ENCODE measurements at regions not wholly inside any gene's neighbourhood (a gene's known extent, or its start where the extent isn't known, plus 50 kb on each side); places are given as distances from the start of the nearest gene placed in this dataset.

DNA sequence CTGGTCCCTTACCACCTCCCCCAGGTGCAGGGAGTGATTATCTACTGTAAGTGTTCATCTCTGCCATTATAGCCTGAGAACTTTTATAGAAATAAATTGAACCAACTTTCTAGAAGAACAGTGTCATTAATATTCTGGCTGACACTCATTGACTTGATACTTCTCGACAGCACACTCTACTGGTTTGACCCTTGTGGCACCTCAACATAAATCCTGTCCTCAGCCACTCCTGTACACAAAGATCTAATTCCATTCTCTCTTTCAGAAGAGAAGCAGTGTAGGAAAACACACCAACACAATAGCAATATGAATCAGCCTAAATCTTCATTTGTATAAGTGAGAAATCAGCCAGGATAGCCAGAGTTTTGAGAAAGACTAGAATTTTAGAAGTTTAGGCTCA, 417.7 kb downstream of the TAF11L14 start:
- no peak for DNase-seq

DNA sequence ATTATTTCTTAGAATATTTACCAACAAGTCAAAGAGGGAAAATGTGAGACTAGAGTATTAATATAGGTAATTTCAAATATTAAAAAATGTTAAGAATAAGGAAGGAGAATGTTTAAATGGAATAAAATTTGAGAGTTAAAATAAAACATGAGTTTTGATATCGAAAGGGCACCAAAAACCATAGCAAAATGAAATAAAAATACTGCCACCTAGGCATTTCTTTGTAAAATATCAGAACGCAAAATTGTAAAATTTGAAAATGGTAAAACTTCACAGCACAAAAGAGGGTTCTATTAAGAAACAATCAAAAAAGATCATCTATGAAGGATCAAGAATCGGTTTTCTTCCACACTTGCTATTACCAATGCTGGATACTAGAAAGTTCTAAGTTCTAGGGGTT, 418.3 kb downstream of the TAF11L14 start:
- DNase-seq: no peak

DNA sequence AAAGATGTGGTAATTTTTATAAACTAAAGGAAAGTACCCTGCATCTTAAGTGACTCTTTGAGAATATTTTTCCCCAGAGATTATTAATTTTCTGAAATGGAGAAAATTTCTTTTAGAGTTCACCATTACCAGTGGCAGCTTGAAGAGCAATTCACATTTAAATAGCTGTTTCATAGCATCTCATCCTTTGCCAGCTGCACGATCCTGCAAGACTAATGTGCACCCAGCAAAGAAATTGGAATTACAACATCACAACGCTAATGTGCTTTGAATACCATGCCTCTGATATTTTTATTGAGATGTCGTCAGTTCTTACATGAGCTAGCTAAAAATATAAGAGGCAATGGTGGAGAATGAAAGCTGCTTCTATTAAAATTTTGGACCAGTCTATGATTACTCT, 423.5 kb downstream of the TAF11L14 start:
- DNase-seq: no peak

DNA sequence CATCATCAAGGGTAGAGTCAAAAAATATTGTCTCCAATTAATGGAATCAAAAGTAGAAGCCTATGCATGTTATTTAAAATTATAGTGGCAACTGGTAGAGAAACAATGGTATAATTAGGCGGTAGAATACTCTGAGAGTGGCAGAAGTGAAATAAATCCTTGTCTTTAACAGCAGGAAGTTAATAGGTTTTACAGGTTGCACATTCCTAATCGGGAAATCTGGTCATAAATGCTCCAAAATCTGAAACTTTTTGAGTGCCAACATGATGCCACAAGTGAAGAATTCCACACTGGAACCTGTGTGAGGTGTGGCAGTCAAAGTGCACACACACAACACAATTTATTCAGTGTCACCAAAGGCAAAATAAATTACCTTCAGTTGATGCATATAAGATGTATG, 433.4 kb downstream of the TAF11L14 start:
- DNase-seq: no peak

DNA sequence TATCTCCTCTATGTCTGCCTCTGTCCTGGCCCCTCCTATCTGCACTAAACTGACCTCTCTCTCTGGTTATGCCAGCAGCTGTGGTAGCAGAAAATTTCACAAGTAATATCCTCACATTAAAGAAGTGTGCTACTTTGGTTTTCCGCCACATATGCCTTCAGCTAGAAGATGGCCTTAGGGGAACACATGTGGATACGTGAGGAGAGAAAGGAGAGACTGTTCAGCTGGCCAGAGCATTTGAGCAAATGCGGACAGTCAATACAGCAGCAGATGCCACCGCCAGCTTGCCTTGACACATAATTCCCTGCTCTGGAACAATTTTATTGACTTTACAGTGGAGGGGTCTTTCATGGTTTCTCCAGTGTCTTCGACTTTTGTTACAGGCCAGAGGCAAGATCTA, 434.6 kb downstream of the TAF11L14 start:
- DNase-seq: no peak

DNA sequence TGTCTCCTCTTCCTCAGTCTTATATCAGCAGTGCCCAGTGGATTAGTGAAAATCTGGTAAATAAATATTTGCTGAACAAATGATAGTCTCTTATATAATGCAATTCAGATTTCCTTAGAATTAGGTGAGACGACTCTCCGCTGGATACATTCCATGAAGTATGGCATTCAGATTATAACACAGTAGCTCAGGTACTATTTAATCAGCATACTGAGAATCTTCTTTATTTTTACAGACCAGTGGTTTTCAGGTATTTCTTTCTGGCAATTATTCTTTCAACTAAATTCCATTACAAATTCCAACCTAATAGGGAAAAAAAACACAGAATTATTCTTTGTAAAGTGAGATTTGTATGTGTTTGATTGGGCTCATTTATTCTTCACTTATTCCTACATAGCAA, 435.5 kb downstream of the TAF11L14 start:
- DNase-seq: no peak

DNA sequence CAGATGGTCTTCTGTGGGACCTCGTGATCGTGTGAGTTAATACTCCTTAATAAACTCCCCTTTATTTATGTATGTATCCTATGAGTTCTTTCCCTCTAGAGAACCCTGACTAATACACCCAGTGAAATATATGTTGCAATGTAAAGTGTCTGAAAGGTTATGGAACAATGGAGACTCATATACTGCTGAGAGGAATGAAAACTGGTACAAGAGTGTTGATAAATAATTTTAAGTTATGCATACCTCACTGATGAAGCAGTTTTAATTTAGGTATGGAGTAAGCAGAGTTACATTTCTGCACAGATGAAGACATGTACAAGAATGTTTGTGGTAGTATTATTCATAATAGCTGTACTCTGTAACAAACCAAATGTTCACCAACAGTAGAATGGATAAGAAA, 438.3 kb downstream of the TAF11L14 start:
- no peak for DNase-seq

DNA sequence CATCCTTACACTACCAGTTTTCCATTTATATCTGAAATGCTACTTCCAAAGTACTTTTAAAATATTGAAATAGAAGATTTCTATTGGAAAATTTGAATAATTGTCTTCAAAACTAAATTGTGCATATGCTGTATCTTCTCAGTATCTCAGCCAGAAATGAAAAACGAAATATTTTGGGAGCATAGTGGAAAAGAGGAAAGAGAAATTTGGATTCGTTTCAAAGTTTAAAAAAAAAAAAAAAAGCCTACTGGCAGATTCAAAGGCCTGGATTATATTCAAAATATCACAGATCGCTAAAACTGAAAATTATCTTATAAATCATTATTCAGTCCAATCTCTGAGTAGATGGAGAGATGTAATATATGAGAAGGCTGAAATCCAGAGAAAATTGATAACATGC, 440.7 kb downstream of the TAF11L14 start:
- no peak for DNase-seq

DNA sequence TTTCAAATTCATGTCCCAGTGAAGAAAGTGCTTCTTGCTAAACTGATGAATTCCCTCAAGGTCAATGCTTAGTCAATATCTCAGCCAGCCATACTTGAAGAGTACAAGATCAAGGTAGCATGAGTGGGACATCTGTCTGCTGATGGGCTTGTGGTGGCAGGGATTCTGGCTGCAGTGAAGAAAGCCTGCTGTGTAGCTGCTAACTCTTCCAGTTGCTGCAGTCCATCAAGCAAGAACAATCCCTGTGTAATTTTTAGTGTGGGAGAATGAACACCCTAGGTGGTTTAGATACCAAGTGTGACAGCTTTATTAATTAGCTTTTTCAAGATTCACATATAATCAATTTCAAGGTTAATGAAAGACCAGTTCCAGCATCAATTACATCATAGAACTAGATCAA, 443.9 kb downstream of the TAF11L14 start:
- DNase-seq: no peak

DNA sequence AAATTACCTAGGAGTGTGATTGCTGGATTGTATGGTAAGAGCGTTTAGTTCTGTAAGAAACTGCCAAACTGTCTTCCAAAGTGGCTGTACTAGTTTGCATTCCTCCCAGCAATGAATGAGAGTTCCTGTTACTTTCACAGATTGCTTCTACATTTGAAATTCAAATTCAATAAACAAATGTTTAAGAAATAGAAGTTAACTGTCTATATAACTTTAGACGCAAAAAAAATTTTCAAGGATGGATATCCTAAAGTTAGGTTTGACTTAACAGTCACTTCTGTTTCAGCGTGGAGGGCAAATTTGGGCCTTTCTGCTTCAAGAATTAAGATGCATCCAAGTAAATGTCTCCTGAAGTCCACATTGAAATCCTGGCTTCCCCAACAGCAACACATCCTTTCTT, 445.6 kb downstream of the TAF11L14 start:
- DNase-seq: no peak

DNA sequence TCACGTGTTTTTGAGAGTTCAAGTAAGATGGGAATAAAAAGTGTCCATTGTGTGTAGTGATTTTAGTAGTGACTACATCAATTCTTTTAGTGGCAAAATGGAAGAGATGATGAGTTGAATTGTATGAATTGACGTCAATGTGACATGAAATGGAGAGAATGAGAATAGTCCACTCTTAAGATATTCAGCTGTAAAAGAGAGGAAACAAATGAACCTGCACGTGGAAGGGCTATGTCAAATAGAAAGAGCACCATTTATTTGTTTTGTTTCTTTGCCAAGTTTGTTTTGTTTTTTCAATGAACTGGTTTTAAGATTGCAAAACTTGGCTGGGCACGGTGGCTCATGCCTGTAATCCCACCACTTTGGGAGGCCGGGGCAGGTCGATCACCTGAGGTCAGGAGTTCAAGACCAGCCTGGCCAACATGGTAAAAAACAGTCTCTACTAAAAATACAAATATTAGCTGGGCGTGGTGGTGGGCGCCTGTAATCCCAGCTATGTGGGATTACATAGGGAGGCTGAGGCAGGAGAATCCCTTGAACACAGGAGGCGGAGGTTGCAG, 453.8 kb downstream of the TAF11L14 start:
- no peak for DNase-seq

DNA sequence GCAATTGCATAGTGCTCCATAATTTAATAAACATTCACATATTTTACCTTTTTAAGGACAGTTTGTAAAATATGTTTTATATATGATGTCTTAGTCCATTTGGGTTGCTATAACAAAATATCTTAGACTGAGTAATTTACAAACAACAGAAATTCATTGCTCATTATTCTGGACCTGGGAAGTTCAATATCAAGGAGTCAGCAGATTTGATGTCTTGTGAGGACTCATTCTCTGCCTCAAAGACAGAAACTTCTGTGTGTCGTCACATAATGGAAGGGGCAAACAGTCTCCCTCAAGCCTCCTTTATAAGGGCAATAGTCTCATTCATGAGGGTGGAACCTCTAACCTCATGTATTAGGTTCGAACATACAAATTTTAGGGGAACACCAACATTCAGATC, 455.9 kb downstream of the TAF11L14 start:
- no peak for DNase-seq

DNA sequence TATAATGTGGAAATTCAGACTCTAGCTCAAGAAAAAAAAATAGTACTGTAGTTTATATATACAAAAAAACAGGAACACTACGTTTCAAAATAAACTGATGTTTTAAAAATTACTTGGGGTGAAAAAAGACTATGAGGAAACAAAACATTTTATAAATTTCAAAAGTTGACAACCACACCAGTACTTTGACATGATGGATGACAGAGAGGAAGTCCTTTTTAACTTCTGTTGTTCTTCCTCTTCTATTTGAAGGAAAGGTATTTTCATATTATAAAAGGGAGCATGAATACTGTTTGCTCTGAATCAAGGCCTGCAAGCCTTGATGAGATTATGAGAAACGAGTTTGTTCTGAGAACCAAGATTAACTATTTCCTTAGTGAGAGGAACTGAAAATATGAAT, 456.9 kb downstream of the TAF11L14 start:
- DNase-seq: no peak

DNA sequence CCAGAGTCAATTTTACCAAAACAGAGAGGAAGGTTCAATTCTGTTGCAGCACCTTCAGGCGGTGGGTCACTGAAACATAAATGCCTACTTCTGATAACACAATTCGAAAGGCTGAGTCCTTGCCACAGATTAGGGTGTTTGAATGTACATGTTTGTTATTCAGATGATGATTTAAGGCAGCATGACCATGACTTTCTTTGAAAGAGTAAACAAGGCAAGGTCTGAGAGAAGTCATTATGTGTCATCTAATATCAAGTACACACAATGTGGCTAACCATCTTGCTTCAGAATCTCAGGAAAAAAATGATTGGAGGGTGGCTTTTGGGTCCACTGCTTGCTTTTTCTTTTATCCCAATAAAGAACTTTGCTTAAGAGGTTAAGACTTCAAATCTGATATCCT, 457.5 kb downstream of the TAF11L14 start:
- DNase-seq: no peak

DNA sequence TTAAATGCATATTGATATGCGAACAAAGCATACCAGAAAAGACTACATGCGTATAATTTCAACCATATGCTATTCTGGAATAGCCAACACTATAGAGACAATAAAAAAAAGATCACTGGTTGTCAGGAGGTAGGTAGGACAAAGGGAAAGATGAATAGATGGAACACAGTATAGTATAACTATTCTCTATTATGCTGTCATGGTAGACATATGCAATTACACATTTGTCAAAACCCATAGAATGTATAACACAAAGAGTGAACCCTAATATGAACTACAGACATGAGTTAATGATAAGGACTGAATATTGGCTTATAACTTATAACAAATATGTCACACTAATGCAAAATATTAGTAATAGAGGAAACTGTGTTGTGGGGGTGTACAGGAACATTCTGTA, 460.8 kb downstream of the TAF11L14 start:
- DNase-seq: no peak

DNA sequence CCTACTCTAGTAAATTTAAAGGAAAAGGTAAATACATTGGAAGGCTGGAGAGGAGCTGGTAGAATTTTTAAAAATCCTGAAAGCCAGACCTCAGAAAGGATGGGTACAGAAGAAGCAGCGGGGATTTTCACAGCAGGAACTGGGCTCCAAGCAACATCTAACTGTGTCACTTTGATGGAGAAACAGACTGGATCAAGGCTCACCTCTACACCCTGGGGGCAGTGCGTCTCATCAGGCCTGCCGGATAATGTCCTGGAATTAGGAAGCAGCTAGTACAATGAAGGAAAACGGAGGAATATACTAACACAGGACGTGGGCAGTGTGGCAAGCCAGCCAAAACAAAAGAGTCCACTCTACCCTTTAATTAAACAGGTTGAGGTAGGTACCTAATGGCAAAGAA, 463.6 kb downstream of the TAF11L14 start:
- DNase-seq: no peak

DNA sequence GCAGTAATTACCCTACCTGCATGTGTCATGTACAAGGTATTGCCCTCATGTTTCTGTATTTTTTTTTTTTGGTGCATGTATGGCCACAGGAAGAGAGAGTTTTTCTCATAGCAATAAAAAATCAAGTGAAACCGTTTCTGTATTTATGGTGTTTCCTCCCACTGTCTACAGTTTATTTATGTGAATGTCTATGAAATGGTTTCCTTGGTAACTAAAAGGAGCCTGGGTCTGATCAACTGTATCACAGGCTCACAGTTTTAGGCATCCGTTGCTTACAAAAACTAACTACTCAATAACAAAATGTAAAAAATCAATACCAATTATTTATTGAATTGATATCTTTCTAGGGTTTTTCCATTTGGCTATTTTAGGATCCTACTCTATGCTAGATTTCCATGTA, 464.4 kb downstream of the TAF11L14 start:
- DNase-seq: no peak

DNA sequence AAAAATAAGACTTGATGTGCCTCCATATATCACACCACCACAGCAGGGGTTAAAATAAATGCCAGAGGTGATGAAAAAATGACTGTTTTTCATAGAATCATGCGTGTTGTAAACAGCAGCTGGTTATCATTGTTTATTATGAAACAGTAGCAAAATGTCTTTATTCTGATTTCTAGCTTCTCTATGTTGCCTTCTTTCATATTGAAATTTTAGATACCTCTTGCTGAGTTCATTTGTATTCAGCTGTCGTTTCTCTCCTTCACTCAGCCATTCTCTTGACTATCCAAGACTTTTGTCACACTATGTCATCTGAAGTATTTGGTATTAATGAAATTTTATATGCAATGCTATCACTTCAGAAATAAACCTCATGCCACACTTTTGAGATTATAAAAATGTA, 465.0 kb downstream of the TAF11L14 start:
- no peak for DNase-seq

DNA sequence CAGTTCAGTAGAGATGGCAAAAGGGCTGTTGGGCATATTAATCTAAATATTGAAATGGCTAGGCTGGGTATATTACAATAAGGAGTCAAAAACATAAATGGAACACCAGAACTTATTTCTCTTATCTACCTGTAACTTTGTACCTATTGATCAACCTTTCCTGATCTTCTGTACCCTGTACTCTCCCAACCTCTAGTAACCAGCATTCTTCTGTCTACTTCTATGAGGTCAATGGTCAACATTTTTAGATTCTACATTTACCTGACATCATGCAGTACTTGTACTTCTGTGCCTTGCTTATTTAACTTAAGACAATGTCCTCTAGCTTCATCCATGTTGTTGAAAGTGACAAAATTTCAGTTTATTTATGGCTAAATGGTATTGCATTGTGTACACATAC, 467.3 kb downstream of the TAF11L14 start:
- no peak for DNase-seq

DNA sequence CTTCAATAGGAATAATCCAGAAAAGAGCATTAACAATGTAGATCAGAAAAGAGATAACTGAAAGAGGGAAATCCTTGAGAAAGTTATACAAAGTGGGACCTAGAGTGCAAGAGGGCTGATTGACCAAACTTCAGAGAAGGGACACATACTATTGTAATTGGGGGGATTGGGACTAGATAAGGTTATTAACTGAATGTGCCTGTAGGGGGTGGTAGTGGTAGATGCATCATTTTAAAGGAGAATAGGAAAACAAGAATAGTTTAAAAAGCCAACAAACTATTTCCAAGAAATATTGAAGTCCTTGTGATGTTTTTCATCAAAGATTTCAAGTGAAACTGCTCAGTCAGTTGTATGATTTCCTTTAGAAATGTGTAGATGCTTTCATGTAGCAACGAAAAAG, 468.5 kb downstream of the TAF11L14 start:
- DNase-seq: no peak

DNA sequence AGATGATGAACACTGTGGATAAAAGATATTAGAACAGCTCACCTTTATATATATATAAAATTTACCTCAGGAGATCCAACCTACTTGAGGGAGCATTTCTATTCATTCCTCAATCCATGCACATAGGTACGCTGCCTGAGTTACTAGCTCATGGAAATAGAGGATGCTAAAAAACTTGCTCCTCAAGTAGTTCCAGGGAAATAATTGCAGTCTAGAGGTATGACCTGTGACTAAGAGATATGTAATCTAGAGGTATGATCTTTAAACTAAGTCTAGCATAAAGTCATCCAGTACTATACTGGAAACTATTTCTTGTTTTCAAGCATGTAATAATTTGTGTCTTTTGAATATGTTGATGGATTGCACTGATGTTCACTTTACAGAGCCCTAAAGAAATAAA, 471.2 kb downstream of the TAF11L14 start:
- no peak for DNase-seq

DNA sequence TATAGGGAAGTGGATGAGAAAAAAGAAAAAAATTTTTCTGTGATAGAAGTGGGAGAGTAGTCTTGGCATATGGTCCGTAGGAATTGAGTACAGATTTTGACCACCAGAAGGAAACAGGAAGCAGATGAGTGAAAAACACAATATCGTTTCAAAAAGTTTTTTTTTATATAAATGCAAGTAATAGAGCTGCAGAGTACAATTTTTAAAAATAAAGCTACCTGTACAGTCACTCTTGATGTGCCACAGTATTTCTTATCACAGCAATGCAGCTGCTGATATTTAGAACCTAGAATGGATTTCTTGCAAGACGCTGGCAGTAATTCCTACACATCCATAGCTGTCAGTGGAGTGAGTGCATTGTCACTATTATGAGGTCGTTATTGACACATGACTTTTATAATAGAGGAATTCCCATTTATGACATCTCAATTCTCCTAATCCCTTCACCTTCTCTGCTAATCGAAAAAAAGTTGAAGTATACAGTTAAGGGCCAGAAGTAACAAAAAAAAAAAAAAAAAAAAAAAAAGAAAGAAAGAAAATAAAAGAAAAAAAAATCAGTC, 477.7 kb downstream of the TAF11L14 start:
- no peak for DNase-seq

DNA sequence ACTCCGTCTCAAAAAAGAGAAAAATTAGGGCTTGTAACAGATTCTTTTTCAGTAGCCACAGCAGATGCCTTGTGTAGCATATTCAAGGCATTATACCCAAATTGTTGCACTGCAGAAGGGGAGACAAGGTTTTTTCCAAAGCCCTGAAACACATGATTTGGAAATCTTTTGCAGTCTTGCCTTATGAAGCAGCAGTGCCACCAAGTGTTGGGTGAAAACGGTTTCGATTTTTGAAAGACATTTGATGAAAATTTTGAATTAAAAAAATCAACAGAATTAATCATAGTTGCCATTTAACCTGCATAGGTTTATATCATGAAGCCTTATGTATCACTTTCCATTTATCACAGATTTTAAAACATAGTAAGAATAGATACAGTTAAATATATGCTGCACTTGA, 479.5 kb downstream of the TAF11L14 start:
- DNase-seq: no peak

DNA sequence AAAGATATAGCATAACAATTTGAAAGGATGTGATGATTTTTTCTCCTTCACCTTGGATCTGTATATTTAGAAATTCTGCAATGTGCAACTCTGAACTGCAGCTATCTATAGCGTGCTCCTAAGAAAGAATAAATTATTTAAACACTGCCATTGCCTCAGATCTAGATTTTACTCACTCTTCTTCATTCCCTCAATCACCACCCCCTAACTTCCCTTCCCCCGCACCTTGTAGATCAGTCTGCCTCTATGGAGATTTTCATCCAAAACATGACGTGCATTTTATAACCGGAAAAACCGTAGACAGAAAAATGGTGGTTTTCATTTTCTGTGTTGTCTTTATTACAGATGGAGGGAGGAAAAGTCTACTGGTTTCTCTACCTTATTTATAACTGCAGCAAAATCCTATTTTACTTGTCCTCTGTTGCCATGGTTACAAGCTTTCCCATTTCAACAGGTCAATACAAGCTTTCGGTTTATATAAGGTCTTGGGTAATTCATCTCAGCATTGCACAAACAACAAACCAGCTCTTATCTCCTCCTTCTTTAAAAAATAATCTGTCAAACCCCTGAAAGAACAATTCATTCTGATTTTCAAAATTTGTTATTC, 480.0 kb downstream of the TAF11L14 start:
- DNase-seq: no peak

DNA sequence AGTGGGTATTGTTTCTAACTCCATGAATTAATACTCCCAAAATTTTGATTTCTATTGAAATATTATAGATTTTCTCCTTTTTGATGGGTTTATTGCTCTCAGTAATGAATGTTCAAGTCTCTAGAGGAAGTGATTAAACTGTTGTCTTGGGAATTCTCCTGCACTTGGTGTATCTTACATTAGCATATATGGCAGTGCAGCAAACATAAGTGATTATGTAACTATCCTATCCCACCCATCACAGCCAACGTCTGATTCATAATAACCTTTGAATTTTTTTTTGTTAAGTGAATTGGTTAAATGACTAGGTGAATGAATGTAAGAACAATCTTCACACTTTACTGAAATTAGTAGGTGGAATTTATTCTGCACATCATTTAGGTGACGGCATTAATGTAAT, 483.7 kb downstream of the TAF11L14 start:
- no peak for DNase-seq

Data from activated CD4-positive, alpha-beta T cell treated with anti-CD3 and anti-CD28 coated beads, Interleukin-2, amount 50 U/mL, for 4 hours (primary cell).